Stimulated activated CD8-positive, alpha-beta memory T cell treated with anti-CD3 and anti-CD28 coated beads, Interleukin-4, amount 100 ng/mL, for 24 hours (primary cell): ENCODE measurements at regions not wholly inside any gene's neighbourhood (a gene's known extent, or its start where the extent isn't known, plus 50 kb on each side); places are given as distances from the start of the nearest gene placed in this dataset.

Experiments
- DNase-seq: peaks from one replicate; pipeline ENCODE4 v3.0.0-alpha.2; 2020; ENCODE audit warnings: low read depth

DNA sequence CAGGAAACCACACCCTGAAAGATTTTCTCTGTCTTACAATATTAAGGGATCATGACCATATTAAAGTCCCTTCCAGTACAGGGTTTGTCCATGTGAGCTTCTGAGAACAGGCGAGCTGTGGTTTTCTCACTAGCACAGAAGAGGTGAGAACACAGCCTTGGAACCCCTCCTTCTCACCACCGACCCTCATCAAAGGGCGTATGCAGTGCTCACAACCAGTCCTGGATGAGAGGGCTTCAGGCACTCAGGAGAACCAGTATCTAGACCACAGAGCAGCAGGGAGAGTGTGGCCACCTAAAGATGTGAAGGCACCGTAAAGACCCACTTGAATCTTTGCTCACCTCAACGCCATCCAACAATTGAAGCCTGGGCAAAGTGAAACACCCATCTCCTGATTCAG, 397.0 kb downstream of the ETS1 start:
- no peak for DNase-seq

DNA sequence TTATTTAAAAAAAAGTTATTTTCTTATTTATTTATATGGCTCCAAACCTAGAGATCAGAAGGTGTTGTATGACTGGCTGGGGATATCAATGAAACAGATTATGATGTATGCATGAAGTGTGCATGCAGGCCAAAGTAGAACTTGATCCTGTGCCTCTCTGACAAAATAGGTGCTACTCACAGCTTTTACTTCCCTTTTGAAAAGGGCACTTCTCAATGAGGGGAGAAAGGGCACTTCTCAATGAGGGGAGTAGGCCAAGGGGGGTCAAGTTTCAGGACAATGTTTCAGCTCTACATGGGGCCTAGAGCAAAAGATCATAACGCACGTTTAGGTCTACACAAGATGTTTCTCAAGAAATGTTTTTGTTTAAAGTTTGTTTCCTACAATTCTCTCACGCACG, 397.5 kb downstream of the ETS1 start:
- DNase-seq = no peak

DNA sequence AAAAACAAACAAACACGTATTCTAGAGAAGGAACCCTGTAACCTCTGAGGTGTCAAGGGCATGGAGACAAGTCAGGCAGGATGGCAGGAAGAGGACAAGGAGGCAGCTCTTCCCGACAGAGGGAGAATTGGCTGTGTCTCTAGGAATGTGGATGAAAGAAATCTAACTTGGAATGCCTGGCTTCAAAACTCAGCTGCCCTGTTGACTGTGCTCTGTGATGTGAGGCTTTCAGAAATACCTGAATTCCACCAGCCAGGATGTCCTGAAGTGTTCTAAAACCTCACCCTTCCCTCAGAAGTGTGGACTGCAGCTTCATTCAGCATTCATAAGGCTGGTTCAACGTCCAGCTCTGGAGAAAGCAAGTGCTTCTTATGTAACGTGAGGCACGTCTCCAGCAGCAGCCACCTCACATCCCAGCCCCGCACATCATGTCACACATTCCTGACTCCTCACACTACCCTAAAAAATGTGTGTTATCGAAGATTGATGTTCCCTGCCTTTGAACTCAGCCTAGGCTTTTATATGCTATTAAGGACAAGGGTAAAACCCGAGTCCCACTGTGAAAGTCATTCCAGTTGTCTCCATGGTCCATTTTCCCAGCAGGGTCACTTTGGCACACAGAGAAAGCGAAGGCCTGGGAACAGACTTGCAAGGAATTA, 398.9 kb downstream of the ETS1 start:
- DNase-seq = no peak

DNA sequence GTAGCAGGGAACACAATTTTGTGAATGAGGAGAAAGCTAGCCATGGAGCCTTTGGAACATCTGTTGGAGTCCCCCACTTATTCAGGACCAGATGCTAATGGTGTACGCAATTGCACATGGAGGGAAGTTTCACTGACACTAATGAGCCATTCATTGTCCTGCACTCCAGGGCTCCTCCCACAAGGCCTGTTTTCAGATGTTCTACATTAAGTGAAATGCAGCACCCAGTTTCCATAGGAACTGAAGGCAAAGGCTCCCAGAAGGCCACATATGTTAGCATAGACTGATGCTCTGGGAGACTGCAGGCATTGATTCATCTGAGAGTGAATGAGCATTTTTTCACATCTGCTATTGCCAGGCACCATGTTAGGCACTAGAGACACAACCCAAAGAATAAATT, 399.5 kb downstream of the ETS1 start:
- DNase-seq = no peak

DNA sequence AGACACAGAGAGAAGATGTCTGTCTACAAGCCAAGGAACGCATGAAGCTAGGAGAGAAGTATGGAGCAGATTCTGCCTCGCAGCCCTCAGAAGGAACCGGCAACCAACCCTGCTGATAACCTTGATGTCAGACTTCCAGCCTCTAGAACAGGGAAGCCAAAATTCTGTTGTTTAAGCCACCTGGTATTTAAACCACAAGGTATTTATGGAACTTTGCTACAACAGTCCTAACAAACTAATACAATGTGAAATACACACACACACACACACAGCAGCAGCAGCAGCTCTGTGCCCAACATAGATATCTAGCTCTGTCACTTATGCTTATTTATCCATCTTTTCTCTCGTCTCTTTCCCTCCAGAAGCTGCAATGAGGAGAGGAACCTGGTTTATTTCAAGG, 400.0 kb downstream of the ETS1 start:
- DNase-seq = no peak

DNA sequence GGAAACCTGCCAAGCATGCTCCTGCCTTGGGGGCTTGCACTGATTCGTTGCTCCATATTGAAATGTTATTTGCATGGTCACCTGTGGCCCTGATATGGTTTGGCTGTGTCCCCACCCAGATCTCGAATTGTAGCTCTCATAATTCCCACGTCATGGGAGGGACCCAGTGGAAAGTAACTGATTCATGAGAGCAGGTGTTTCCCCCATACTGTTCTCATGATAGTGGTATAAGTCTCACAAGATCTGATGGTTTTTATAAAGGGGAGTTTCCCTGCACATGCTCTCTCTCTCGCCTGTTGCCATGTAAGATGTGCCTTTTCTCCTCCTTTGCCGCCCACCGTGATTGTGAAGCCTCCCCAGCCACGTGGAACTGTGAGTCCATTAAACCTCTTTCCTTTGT, 402.4 kb downstream of the ETS1 start:
- DNase-seq = no peak

DNA sequence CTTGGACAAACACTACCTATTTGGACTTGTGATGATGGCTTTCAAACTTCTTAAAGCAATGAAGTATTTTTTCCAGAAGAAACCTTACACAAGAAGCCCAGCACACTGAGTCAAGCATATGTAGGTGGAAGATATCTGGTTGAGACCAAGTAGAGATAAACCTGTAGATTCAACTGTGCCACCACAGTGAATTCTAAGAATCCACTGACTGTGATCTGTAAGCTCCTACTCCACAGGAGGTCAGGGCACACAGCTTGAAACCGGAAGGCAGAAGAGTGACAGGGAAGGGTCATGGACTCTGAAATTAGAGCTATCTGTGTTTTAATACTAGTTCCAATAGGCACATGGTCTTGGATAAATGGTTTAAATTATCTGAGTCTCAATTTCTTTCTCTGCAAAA, 404.5 kb downstream of the ETS1 start:
- no peak for DNase-seq

DNA sequence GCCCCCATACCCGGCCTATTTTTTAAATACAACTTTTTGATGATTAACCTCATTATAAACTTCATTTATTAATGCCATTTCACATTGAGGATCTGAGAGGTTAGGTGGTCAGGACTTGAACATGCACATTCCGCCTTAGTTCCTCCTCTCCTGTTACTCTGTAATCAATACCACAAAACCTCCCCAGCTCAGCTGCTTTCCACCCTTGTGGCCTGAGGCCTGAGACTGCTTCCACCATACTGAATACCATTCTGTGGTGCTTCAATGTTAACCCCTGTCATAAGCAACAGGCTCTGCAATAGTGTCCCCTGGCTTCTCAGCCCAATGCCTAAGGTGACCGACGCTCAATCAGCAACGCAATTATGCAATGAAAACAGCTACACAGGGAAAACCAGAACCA, 405.4 kb downstream of the ETS1 start:
- no peak for DNase-seq

DNA sequence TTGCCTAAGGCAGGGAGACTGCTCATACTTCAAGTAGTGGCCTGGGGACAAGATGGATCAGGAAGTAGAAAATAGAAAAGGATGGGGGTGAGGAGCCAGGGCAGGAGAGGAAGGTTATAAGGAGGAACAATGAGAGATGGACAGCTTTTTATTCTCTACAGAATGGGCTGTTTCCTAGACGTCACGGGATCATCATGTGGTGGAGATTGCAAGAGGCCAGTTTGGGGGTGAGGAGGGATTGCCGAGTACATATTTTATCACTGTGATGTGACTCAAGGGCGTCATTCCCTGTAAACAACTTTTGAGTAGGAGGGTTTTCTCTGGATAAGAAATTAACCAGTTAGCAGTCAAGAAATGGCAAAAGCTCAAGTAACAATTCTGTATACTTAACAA, 406.3 kb downstream of the ETS1 start:
- no peak for DNase-seq

DNA sequence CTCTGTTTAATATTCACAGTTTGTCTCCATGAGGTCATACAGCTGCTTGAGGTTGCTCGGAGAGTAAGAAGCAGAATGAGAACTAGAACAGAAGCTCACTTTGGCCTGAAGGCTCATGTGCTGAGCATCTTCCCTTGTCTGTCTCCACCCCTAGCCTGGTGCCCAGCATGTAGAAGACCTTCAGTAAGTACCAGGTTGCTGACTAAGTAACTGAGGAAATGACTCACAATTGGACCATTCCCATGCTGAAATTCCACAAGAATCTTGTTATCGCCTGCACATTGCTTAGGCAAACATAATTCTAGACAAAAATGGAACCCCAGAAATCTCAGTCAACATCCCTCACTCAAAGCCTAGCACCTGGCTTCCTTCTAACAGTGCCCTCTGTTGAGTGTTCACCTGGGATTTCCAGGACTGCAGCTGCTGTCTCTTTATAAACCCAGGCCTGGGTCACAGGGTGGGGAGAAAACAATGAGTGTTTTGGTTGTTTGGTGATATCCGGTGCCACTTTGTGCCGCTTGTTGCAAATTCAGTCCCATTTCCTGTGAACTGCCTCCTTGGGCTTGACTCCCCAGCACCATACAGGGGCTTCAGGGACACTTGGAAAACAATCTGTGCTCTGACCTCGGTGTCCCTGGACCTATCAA, 406.8 kb downstream of the ETS1 start:
- DNase-seq = no peak

DNA sequence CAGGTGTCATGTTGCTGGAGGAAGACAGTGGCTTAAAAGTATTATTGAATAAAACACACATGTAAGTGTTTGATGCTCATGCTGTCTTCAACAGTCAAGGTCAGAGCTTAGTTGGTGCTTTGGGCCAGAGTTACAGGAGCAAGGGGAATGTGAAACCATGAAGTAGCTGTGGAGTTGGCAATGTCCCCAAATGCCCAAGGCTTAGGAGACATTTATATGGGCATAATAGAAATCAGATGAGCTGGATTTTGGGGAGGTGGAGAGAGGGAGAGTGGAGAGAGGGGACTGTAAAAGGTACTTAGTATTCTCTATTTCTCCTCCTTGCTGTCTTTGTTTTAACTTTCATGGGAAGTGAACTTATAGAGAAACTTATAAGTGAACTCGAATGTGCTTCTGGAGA, 407.8 kb downstream of the ETS1 start:
- no peak for DNase-seq

DNA sequence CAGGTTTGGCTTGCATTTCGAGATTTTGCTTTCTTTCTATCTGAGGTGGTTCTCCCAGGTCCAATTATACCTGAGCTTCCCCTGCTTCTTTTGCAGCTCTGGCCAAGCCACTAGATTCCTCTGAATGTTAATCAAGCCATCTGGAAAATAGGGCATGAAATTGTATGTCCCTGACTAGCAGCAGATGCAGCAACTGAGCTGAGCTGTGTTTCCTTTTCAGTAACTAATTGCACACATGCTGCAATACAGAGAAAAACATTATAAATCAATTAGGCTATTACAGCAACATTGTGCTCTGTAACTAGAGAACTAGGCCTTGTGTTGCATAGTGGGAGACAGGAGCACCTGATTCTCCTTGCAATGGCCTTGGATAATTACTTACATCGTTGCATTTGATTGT, 408.3 kb downstream of the ETS1 start:
- DNase-seq = no peak

DNA sequence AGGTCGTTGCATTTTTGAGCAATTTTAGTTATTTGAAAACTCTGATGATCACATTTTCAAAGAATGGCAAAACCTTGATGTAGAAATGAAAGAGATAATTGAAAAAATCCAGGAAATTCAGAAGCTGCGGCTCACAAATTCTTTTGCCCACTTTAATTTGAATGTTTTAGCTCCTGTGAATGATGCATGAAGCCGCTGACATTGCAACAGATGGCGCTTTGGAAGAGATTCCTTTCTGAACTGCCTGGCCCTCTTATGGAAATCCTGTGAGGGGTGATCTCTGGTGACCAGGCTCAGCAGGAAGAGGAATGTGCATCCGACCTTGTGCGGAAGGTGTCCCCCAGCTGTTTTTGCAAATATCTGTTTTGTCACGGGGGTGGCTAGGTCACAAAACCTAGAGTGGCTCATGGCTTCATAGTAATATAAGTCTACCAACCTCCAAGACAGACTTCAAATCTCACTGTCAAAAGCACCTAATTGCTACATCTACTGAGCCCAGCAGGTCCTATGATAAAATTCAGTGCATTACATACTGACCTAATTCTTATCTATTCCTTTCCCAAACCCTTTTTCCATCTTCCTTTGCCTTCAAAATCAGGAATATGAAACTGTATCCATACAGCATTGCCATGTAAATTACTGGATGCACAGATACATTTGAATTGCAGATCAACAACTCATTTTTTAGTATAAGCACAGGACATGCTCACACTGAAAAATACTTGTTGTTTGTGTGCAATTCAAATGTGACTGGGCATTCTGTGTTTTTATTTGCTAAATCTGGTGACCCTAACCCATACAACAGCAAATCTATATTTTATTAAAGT, 412.7 kb downstream of the ETS1 start:
- DNase-seq = no peak

DNA sequence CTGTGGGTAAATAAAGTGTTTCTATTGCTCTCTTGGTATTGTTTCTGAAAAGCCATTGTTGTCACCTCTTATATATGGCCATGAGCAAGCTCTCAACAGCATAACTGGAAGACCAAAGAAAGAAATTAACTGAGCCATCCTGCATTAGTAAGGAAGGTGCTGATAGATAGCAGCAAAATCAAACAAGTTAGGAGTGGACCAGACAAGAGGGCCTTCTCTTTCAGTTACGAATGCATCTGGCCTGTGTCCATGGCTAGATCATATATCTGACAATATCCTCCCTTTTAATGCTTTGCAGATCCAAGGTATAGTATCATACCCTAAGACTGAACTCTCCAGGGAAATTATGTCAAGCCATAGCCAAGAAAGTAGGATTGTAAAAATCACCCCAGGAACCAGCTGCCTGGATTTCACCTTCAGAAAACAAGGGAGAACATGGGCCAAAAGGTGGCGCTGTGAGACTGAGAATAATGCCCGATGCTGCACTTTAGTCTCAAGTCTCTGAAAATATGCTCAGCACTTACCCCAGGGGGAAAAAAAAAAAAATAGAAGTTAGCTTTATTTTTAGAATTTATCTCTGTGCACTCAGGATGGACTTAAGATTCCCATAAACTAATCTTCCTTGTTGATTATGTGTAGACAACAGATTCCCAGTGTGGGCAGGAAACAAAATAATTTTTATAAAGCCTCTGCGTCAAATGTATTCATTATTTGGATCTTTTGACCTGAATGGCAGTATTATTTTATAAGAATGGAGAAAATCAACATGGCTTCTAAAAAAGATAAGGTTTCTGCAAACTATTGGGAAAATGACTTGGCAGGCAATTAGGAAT, 415.1 kb downstream of the ETS1 start:
- DNase-seq = peak; percentile 79

DNA sequence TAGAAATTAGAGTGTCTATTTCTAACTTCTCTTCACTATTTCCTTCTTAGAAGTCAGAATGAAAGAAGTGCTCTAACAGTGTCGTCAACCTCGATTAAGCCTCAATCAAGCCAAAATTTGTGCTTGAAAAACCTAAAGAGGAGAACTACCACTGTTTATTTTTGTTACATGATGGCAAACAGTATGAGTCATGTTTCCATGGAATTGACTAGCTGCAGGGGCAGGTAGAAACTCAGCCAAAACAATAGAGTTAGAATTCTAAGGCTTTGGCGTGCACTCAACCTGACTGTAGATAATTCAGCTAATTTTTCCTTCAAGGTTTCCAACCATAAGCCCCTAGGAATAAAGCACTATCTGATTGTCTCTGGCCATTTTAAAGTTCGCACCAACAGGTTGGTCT, 415.9 kb downstream of the ETS1 start:
- no peak for DNase-seq

DNA sequence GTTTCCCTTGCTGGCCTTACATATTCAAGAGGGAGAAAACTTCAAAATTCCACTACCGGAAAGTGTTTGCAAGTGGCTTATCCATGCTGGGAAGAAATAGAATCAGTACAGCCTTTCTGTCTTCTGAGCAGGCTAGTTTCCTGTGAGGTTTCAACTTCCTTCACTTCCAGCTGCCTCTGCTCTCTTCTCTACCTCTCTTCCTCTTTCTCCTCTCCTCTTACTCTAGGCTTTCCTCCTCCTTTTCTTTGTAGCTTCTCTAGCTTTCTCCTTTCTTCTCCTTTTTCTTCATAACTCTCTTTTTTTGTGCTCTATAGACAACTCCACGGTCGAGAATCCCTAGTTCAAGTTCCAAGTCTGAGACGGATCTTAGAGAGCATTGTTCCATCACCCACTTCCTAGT, 421.8 kb downstream of the ETS1 start:
- DNase-seq = no peak

DNA sequence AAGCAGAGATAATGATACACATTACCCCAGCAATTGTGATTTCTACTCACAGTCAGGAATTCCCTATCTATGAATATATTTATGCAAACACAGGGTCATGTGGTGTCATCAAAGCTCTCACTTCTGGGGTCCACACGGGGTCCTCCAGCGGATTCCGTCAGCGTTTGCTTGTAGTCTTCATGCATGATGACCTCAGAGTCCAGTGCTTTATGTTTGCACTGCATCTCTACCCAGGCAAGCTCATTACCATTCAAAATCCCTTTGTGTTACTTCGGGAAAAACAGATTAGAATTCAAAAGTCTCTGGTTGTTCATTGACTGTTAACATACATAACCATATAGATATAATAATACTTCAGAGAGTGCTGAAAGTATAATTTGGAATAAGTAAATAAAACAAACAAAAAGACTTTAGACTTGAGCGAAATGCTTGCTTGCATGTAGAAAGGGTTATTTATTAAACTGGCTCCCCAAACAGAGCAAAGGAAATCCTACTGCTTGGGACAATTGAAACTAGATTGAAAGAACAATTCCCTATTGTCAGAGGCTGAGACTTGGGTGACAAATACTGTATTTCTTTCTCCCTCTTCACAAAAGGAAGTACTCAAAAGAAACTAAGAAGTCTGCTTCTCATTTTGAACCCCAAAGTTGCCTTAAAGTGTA, 423.1 kb downstream of the ETS1 start:
- no peak for DNase-seq

DNA sequence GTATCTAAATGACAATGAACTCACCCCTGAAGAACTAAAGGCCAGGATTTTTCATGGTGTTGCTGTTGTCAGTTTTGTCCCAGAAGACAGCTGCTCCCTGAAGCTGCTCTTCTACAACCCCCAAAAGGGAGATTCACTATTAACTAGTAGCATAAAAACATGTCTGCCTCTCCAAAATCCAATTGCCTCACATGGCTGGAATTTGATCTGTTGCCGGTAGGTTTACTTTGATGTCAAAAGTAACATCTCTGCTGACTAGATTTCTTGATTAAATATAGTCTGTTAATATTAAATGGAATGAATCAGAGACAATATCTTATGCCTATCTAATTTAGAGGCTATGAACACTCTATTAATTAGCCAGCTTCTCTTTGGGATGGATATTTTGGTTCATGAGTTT, 425.4 kb downstream of the ETS1 start:
- DNase-seq = no peak

DNA sequence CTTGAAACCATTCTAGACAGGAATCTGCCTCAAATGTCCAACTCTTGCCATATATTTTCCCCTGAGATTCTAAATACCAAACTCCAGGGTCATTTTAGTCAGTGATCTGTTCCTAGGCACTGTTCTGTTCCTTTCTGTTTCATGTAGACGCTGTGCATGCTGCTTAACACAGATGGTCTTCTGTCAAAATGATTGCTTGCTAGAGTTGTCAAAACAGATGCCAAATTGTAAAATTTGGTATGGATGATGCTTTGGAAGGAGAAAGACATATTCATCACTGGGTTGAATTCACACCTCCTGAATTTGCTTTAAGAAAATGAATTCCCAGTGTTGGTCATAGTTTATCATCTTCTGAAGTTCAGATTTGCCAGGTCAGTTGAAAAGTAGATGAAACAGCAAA, 425.9 kb downstream of the ETS1 start:
- DNase-seq = no peak

DNA sequence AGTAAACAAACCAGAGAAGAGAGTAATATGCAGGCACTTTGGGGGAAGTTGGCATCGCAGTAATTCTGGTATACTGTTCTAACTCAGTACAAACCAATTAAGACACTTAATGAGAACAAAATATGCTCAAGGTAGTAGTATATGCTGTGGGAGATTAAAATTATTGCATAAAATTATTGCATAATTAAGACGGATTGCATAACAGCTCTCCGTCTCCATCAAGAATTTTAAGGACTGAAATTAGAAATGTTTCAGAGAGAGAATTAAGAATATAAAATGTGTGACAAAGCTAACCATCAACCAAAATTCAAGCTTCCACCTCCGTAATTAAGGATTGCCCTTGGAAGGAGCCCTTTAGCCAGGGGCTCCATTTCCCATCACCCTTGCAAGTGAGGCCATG, 428.5 kb downstream of the ETS1 start:
- DNase-seq = no peak

DNA sequence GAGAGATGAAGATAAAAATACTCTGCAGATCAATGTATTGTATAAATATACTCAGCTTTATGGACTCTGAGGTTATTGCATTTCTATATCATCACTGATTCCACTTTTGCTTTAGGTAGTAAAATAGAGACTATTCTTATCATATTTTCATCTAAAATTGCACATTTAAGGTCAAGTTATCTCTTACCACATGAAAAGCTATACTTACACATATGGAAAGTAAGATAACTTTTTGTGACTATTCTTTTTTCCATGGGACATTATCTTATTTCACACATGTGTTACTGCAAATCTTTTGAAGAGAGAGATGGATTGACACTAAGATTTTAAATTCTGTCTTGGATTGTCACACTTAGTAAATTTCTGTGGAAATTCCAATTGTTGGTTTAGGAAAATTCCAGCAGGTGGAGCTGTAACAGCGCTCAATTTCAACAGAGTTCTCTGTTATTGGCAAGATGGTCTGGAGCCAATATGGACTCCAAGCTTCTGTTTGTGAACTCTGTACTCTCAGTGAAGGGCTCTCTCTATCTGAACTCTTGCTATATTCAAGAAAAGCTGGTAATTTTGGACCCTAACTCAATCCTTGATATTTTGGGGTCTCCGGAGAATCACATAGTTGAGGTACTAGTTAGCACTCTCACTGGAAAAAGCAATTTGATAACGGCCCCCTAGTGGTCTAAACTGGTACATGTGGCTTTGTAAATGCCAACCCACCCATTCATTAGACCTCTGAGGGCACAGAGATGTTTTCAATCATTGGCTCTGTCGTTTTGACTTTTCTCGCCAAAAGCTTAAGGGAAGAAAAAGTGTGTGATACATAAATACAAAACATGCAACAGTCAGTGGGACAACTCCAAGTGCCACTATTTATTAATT, 429.7 kb downstream of the ETS1 start:
- DNase-seq = peak; percentile 15
